NCI-H69 (cell line): ENCODE measurements at regions not wholly inside any gene's neighbourhood (a gene's known extent, or its start where the extent isn't known, plus 50 kb on each side); places are given as distances from the start of the nearest gene placed in this dataset.

Experiments used
- DNase-seq: peaks from one replicate; lab custom pipeline; 2025; lab: John Stamatoyannopoulos, UW

- no peak for DNase-seq
Observed at GRCh38 chr18:55120896-55121295, 161.6 kb upstream of the CCDC68 start.

- no peak for DNase-seq
Observed at GRCh38 chr18:55119434-55119833, 160.2 kb upstream of the CCDC68 start.

DNA sequence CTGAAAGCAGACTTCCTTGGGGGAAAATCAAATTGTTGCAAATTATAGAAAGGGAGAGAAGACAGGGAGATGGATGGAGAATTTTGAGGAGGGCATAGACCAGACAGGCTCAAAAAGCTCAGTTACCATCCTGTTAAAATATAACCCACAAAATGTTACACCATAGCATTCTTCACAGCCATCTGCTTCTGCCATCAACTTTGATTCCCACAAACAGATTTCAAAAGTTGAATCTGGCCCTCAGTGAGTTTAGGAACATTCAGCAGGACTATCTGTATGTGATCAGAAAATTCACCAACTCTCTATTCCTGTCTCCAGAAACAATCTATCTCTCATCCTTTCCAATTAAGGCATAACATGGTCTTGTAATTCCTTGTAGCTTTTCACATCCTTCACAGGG, 159.8 kb upstream of the CCDC68 start:
- no peak for DNase-seq

DNA sequence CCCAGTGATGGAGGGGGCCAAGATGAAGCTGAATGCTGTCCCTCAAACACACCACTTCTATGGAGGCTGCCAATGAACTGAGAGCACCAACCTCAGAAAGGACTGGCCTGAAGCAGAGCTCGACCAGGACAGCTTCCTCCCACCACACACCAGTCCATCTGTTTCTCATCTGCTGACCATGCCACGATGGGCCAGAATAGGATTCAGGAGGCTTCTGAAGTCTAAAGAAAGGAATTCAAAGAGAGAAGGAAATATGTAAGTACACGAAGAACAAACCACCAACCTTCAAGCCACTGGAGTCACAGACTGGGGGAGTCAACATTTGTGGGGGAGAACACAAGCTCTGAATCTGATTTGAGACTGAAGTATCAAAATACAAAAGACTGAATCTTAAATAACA, 157.6 kb upstream of the CCDC68 start:
- DNase-seq: no peak

DNA sequence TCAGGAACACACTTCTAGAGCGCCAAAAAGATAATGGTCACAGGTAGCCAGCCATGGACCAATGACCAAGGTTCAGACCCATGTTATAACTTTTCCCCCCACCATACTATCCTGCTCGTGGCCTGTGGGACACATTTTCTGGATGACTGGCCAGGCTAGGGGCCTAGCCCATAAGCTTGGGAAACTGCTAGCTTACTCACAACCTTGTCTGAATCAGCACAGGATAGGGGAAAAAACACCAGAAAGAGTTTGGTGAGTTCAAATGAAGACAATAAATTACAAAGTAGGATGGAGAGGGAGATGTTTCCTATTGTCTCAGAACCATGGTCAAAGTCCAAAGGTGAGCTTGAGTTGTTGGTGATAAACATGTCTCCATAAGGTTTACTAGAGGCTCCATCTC, 156.3 kb upstream of the CCDC68 start:
- no peak for DNase-seq

- no peak for DNase-seq
Observed at GRCh38 chr18:55114876-55115275, 155.6 kb upstream of the CCDC68 start.

DNA sequence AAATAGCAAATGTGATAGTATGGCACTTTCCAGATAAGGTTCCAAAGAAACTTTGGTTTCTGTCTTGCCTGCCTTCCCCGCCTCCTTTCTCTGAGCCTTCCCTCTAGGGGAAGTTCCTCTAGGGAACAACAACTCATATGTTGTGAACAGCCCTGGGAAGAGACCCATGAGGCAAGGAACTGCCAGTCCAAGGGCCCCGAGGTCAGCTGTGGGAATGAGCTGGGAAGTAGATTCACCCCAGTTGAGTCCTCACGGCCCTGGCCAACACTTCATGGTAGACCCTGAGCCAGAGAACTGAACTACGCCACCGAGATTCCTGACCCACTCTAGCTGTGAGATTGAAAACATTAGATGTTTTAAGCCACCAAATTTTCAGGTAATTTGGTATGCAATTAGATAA, 154.5 kb upstream of the CCDC68 start:
- no peak for DNase-seq

GRCh38 chr18:55111271-55111670, 152.0 kb upstream of the CCDC68 start:
- DNase-seq: no peak

GRCh38 chr18:55110436-55110835, 151.2 kb upstream of the CCDC68 start:
- DNase-seq: no peak

GRCh38 chr18:55109818-55110414, 150.7 kb upstream of the CCDC68 start:
- DNase-seq: no peak

DNA sequence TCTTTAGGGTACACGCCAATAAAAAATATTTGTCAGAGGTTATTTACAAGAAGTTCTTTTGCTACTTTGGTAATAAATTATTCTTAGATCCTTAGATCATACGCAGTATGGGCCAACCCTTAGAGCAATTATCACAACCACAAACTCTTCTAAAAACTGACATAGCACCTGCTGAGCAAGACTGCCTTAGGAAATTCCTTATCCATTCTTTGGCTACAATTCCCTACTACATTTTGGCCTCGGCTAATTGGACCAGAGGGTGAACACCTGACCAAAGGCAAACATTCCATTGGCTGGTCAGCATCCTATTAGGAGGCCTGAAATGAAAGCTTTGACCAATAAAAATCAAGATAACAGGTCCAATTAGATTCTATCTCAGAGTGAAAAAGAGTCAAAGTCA, 147.6 kb upstream of the CCDC68 start:
- DNase-seq: no peak

- DNase-seq: no peak
Observed at GRCh38 chr18:55106466-55106865, 147.2 kb upstream of the CCDC68 start.

- no peak for DNase-seq
Observed at GRCh38 chr18:55105873-55106272, 146.6 kb upstream of the CCDC68 start.

DNA sequence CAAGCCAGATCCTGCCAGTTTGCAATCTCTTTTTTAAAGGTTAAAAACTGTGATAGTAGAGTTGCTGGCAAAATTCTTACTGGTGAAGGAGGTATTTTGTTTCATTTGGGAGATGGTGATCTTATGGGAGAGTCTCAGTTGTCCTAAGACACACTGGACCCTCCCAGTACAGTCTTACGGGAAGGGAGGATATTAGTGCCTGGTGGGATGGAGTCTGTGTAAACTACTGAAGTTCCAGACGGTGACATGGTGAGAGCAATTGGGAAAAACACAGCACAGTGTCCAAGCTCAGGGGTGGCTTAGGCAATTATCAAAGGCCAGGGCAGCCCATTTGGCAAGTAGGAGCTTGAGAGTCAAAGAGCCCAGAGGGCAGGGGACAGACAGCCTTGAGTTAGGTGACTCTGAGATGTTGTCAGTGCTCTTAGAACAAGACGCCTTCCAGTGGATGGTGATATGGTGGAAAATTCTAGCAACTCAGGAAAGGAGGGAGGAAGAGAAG, 143.7 kb upstream of the CCDC68 start:
- no peak for DNase-seq

- no peak for DNase-seq
Observed at GRCh38 chr18:55102501-55102900, 143.2 kb upstream of the CCDC68 start.

DNA sequence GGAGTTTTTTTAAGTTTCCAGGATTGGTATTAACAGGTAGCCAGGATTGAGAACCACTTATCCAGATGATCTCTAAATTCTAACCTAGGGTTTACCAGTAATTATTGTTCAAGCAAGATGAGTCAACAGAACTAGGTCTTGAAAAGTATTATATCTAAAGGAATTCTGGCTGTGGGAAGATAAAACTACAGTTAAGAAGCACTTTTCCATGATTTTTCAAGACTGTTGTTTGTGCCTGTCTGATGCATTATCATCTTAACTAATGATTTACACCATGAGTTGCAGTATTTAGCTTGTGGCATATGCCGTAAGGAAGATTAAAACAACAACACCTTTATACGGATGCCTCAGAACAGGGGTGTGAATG, 142.2 kb upstream of the CCDC68 start:
- no peak for DNase-seq

- peak; percentile 53 for DNase-seq
Observed at GRCh38 chr18:55100817-55101457, 141.7 kb upstream of the CCDC68 start.

- DNase-seq: peak; percentile 99
Observed at GRCh38 chr18:55097456-55098170, 138.4 kb upstream of the CCDC68 start.

DNA sequence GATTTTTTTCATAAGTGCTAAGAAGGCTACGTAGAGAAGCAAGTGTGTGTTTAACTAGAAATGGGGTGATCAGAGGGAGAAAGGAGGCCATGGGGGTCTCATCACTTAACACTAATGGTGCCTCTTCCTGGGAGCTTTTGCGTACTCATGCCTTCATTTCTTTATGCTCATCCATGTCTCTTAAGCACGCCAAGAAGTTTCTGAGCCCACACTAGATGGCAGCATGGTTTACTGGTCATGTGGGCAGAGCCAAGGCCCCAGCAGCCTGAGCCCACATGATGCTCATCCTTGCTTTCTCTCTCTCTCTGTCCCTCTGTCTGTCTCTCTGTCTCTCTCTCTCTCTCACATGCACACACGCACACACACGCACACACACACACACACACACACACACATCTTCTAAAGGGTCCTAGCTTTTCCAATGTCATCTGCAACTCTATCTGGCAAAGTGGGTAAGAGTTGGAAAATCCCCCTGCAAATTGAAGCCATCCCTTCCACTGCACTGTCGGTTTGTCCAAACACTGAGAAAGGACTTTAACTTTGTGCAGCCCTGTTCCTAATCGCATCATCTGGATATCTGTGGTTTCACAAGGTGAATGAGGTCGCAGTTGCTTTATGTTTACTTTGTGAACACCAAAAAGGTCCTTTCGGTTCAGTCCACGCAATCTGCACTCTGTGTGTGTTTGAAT, 137.1 kb upstream of the CCDC68 start:
- peak; percentile 84 for DNase-seq

DNA sequence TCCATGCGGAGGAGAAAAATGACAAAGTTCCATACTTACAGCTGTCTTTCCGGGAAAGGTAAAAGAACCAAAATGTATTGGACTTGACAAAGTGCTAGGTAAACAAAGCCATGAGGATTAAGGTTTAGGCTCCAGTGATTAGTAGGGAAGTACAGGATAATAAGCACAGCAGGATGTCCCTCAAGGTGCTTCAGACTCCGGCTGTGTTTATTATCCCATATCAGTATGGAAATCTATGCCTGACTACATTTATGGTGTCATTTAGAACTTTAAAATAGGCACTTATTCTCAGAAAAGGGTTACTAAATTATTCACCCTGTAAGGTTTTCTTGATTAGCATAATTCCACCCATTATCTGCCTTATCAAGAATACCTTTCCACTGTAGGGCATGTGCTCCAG, 136.3 kb upstream of the CCDC68 start:
- DNase-seq: peak; percentile 90

DNA sequence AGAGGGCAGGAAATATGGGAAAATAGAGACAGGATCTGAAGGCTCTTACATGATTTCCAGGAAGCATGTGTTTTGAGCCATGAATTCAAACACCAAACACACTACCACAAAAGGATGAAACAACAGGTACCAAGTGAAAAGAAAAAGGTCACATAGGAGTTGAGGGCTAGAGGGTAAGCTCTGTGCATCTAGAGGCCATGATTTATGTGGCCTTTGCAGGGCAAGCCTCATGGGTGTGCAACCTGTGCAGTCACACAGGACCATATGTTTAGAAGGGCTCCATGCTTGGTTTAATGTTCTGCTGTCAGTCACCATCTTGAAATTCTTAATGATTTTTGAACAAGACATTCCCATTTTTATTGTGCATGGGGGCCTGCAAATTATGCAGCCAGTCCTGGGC, 134.5 kb upstream of the CCDC68 start:
- no peak for DNase-seq

- no peak for DNase-seq
Observed at GRCh38 chr18:55093295-55093694, 134.0 kb upstream of the CCDC68 start.

DNA sequence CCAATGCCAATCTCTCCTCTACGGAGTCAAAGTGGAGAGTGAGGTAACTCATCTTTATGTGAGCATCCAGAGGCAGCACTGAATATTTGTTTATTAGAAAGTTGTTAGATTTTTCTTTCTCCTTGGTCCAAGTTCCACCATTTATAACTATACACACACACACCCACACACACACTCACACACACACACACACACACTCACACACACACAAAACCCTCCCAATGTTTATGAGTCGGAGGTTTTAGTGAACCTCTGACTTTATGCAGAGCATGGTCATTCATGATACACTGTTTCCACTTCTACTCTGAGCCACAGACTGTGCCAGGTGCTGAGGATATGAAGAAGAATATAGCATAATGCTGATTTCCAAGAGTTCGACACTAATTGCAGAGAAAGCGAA, 132.9 kb upstream of the CCDC68 start:
- no peak for DNase-seq
